OCI-LY1 (cell line): ENCODE measurements at regions not wholly inside any gene's neighbourhood (a gene's known extent, or its start where the extent isn't known, plus 50 kb on each side); places are given as distances from the start of the nearest gene placed in this dataset.

ENCODE experiments used
- H2AFZ ChIP-seq: fragments of 200-600 bp; sonication (generic), shearing (Covaris generic); 2 replicates; pipeline ENCODE4 v1.6.0; 2014; ENCODE audit warnings: antibody characterized with exemption, mild to moderate bottlenecking, low read length
- H3F3A ChIP-seq: fragments of 200-600 bp; sonication (generic), shearing (Covaris generic); 2 replicates; pipeline ENCODE4 v1.6.0; 2014; ENCODE audit warnings: mild to moderate bottlenecking, antibody characterized with exemption, low read length, moderate library complexity; ENCODE audit not compliant: insufficient read depth
- H3K27ac ChIP-seq: fragments of 200-600 bp; sonication (generic); 2 replicates; pipeline ENCODE4 v1.5.1; 2014; ENCODE audit warnings: low read length, mixed run types, mild to moderate bottlenecking, low read depth; ENCODE audit not compliant: poor library complexity, severe bottlenecking
- H3K27me3 ChIP-seq: fragments of 200-600 bp; sonication (generic); 2 replicates; pipeline ENCODE4 v1.6.0; 2014; ENCODE audit warnings: antibody characterized with exemption, mild to moderate bottlenecking, low read length, moderate library complexity; ENCODE audit not compliant: insufficient read depth
- H3K36me3 ChIP-seq: fragments of 200-600 bp; sonication (generic); 2 replicates; pipeline ENCODE4 v1.6.1; 2014; ENCODE audit warnings: mild to moderate bottlenecking, antibody characterized with exemption, low read length, moderate library complexity, mixed read lengths; ENCODE audit not compliant: insufficient read depth
- H3K4me1 ChIP-seq: fragments of 200-600 bp; sonication (generic); 2 replicates; pipeline ENCODE4 v1.5.1; 2014; ENCODE audit warnings: mild to moderate bottlenecking, low read length, moderate library complexity; ENCODE audit not compliant: insufficient read depth, severe bottlenecking
- H3K4me2 ChIP-seq: fragments of 200-600 bp; sonication (generic), shearing (Covaris generic); 2 replicates; pipeline ENCODE4 v1.6.1; 2014; ENCODE audit warnings: low read length
- H3K4me3 ChIP-seq: fragments of 200-600 bp; sonication (generic); 2 replicates; pipeline ENCODE4 v1.5.1; 2014; ENCODE audit warnings: low read length, low read depth, mild to moderate bottlenecking, mixed read lengths; ENCODE audit not compliant: poor library complexity, severe bottlenecking
- H3K79me2 ChIP-seq: fragments of 200-600 bp; shearing (Covaris generic); 2 replicates; pipeline ENCODE4 v1.6.1; 2016; ENCODE audit warnings: mixed run types, low read length, mixed read lengths; ENCODE audit not compliant: insufficient read depth
- H3K9ac ChIP-seq: fragments of 200-600 bp; sonication (generic), shearing (Covaris generic); 2 replicates; pipeline ENCODE4 v1.6.1; 2014; ENCODE audit warnings: mild to moderate bottlenecking, low read length, mixed read lengths
- H3K9me2 ChIP-seq: fragments of 200-600 bp; sonication (generic), shearing (Covaris generic); 2 replicates; pipeline ENCODE4 v1.6.1; 2014; ENCODE audit warnings: low read depth, mild to moderate bottlenecking, low read length, mixed read lengths
- H3K9me3 ChIP-seq: fragments of 200-600 bp; shearing (Covaris generic); 2 replicates; pipeline ENCODE4 v1.6.1; 2014; ENCODE audit warnings: low read length, mixed read lengths
- H4K20me1 ChIP-seq: fragments of 200-600 bp; sonication (generic), shearing (Covaris generic); 2 replicates; pipeline ENCODE4 v1.6.0; 2016; ENCODE audit warnings: mild to moderate bottlenecking, low read length; ENCODE audit not compliant: insufficient read depth
- CTCF ChIP-seq: fragments of 200-600 bp; sonication (generic), shearing (Covaris generic); IDR thresholded peaks from 2 replicates; pipeline ENCODE4 v1.5.1; 2017; ENCODE audit warnings: mild to moderate bottlenecking, antibody characterized with exemption, low read length, moderate library complexity, mixed read lengths
- EZH2 ChIP-seq: fragments of 200-600 bp; sonication (generic), shearing (Covaris generic); IDR thresholded peaks from 2 replicates; pipeline ENCODE4 v1.8.0; 2017; ENCODE audit warnings: borderline replicate concordance, mixed run types, mild to moderate bottlenecking, antibody characterized with exemption, low read length, moderate library complexity, mixed read lengths

GRCh38 chr4:144374065-144374464 lies 233.5 kb upstream of the GYPA start:
- H3K9me3 ChIP-seq = no peaks in the 10 kb centered on the region
- no peak overlapping the region for H3K27ac ChIP-seq
- no peak overlapping the region for H2AFZ ChIP-seq
- H3K4me1 ChIP-seq = no peaks in the 10 kb centered on the region
- H3K4me2 ChIP-seq = no peak overlapping the region
- no peaks in the 10 kb centered on the region for H3K36me3 ChIP-seq
- H3K9me2 ChIP-seq = no peaks in the 10 kb centered on the region
- no peaks in the 10 kb centered on the region for H3F3A ChIP-seq
- no peak overlapping the region for H3K4me3 ChIP-seq
- no peaks in the 10 kb centered on the region for H3K27me3 ChIP-seq
- H4K20me1 ChIP-seq = no peaks in the 10 kb centered on the region
- H3K79me2 ChIP-seq = no peaks in the 10 kb centered on the region
- TF ChIP-seq CTCF = no peak
- no peak for TF ChIP-seq EZH2
- H3K9ac ChIP-seq = no peak overlapping the region

DNA sequence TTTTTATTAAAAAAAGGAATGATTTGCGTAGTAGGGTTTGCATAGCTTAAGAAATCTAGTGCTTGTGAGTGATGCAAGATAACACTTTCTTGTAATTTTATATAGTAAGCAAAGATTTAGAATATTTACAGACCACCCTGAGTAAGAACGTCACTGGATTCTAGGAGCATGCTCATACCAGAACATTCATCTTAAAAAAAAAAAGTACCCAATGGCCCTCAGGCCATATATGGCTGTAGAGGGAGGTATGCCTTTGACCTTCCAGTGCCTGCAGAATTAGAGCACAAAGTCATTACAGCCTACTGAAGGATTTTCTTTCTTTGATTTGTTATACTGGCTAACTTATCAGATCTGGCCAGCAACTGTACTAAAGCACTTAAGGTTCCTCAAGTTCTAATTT lies 236.3 kb upstream of the GYPA start:
- H4K20me1 ChIP-seq = no peaks in the 10 kb centered on the region
- H2AFZ ChIP-seq = no peak overlapping the region
- no peaks in the 10 kb centered on the region for H3K9me2 ChIP-seq
- H3K27me3 ChIP-seq = no peaks in the 10 kb centered on the region
- no peak overlapping the region for H3K9ac ChIP-seq
- H3K36me3 ChIP-seq = no peaks in the 10 kb centered on the region
- TF ChIP-seq EZH2 = no peak
- no peak for TF ChIP-seq CTCF
- H3K4me1 ChIP-seq = no peaks in the 10 kb centered on the region
- no peaks in the 10 kb centered on the region for H3F3A ChIP-seq
- no peak overlapping the region for H3K27ac ChIP-seq
- H3K9me3 ChIP-seq = no peaks in the 10 kb centered on the region
- no peak overlapping the region for H3K4me2 ChIP-seq
- no peak overlapping the region for H3K4me3 ChIP-seq
- H3K79me2 ChIP-seq = no peaks in the 10 kb centered on the region

GRCh38 chr4:144384408-144384807 lies 243.9 kb upstream of the GYPA start:
- Histone ChIP-seq H3K9me2 (no peaks in the 10 kb centered on the region), H3K27ac (no peak overlapping the region)
- TF ChIP-seq EZH2 = no peak
- TF ChIP-seq CTCF = no peak

More at GRCh38 chr4:144384408-144384807, 243.9 kb upstream of the GYPA start:
- Histone ChIP-seq H3K4me3 (no peak overlapping the region), H3K79me2 (no peaks in the 10 kb centered on the region), H3K9me3 (no peaks in the 10 kb centered on the region), H3K9ac (no peak overlapping the region), H4K20me1 (no peaks in the 10 kb centered on the region), H3K4me1 (no peaks in the 10 kb centered on the region), H2AFZ (no peak overlapping the region), H3K4me2 (no peak overlapping the region), H3K27me3 (no peaks in the 10 kb centered on the region), H3F3A (no peaks in the 10 kb centered on the region), H3K36me3 (no peaks in the 10 kb centered on the region)
